Right atrium auricular region (tissue), 2 donors: ENCODE measurements at regions not wholly inside any gene's neighbourhood (a gene's known extent, or its start where the extent isn't known, plus 50 kb on each side); places are given as distances from the start of the nearest gene placed in this dataset.

ENCODE experiments used
- DNase-seq: peaks from one replicate; pipeline ENCODE4 v3.0.0-alpha.2; 2019; ENCODE audit warnings: low spot score
- H3K27ac ChIP-seq, 2 donors: fragments of 200-600 bp; sonication (generic); 1 replicate in 1 of 2; 2 replicates in 1 of 2; pipeline ENCODE4 v1.5.1; 2016 to 2019
- H3K27me3 ChIP-seq, 2 donors: fragments of 200-600 bp; sonication (generic); one replicate each; pipeline versions ENCODE4 v1.5.1 to v1.6.0; 2017 to 2019
- H3K36me3 ChIP-seq: fragments of 200-600 bp; sonication (generic); one replicate; pipeline ENCODE4 v1.5.1; 2016
- H3K4me1 ChIP-seq, 2 donors: fragments of 200-600 bp; sonication (generic); one replicate each; pipeline versions ENCODE4 v1.5.1 to v1.6.0; 2017 to 2019
- H3K4me3 ChIP-seq, 2 donors: fragments of 200-600 bp; sonication (generic); 1 replicate in 1 of 2; 2 replicates in 1 of 2; pipeline ENCODE4 v1.5.1; 2017 to 2019; ENCODE audit warnings: mild to moderate bottlenecking in 1 of 2, moderate library complexity in 1 of 2
- H3K9me3 ChIP-seq, 2 donors: fragments of 200-600 bp; sonication (generic); one replicate each; pipeline ENCODE4 v1.5.1; 2019
- TF ChIP-seq, protein P1 (sequence below), 2 donors: fragments of 200-600 bp; sonication (generic); IDR thresholded peaks; one replicate each; pipeline ENCODE4 v1.5.1; 2019; ENCODE audit warnings: antibody characterized with exemption in 2 of 2

DNA sequence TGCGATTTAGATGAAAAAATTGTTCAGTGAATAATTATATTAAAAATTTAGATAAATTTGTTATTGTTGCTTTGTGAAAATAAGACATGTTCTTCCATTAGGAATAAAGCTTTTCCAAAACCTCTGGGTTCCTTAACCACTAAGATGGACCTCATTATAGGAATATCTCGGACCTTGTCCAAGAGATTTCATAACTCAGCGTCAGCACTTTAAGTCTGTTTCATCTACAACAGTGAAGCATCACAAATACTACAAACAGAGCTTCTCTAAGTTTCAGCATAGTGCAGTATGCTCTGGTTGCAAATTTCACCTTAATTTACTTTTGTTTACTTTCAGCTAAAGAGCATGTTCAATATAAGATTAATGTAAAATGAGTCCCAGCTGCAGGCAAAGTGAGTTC lies 150.3 kb downstream of the UBE2E3 start:
- no peaks in the 10 kb centered on the region for H3K4me1 ChIP-seq
- H3K36me3 ChIP-seq, result no peaks in the 10 kb centered on the region
- TF ChIP-seq, protein P1, sequence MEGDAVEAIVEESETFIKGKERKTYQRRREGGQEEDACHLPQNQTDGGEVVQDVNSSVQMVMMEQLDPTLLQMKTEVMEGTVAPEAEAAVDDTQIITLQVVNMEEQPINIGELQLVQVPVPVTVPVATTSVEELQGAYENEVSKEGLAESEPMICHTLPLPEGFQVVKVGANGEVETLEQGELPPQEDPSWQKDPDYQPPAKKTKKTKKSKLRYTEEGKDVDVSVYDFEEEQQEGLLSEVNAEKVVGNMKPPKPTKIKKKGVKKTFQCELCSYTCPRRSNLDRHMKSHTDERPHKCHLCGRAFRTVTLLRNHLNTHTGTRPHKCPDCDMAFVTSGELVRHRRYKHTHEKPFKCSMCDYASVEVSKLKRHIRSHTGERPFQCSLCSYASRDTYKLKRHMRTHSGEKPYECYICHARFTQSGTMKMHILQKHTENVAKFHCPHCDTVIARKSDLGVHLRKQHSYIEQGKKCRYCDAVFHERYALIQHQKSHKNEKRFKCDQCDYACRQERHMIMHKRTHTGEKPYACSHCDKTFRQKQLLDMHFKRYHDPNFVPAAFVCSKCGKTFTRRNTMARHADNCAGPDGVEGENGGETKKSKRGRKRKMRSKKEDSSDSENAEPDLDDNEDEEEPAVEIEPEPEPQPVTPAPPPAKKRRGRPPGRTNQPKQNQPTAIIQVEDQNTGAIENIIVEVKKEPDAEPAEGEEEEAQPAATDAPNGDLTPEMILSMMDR (IDR thresholded peaks at IDR 0.05), result no peak
- H3K4me3 ChIP-seq, result no peak overlapping the region
- DNase-seq, result no peak
- H3K27me3 ChIP-seq, result no peaks in the 10 kb centered on the region
- H3K9me3 ChIP-seq, result no peaks in the 10 kb centered on the region
- H3K27ac ChIP-seq, result no peak overlapping the region

DNA sequence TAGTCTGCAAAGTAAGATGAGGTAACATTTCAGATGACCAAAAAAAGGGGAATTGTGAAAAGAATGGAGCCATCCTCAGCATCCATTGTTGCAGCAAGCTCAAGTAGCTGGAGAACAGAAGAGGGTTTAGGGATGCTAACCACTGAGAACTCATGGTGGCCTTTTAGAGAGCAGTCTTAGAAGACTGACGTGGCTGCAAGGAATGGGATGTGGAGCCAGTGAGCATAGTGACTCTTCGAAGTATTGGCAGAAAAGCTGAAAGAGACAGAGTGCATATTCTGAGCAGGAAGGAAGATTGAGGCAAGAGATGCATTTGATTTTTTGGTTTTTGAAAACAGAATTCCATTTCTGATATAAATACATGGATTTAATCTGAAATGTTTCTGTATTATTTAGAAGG lies 151.2 kb downstream of the UBE2E3 start:
- no peak for DNase-seq
- no peaks in the 10 kb centered on the region for H3K9me3 ChIP-seq
- H3K4me3 ChIP-seq, result no peak overlapping the region
- H3K27me3 ChIP-seq, result peaks cover 0 to 1% of the 10 kb centered on the region in 2 donors
- TF ChIP-seq, protein P1 (IDR thresholded peaks at IDR 0.05), result no peak
- H3K36me3 ChIP-seq, result no peaks in the 10 kb centered on the region
- no peaks in the 10 kb centered on the region for H3K4me1 ChIP-seq
- no peak overlapping the region for H3K27ac ChIP-seq

DNA sequence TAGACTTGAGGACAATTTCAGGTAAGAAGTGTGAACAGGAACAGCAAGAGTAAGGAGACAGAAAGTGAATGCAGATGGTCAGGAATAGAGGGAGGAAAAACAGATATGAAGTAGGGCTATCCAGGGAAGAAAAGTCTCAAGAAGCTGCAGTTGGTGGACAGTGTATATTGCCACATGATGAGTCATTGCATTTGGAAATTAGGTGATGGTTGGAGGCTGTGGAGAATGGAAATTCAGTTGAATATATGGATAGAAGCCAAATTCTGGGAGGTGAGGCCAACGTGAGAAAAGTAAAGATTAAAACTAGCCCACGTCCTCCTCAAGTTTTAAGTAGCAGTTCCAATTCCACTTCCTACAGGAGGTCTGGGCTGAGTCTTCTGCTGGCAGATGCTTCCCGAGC lies 158.4 kb downstream of the UBE2E3 start:
- Histone ChIP-seq H3K27ac (no peak overlapping the region), H3K36me3 (no peaks in the 10 kb centered on the region), H3K4me3 (no peak overlapping the region), H3K4me1 (no peaks in the 10 kb centered on the region), H3K27me3 (peaks cover 0 to 3% of the 10 kb centered on the region in 2 donors), H3K9me3 (no peaks in the 10 kb centered on the region)
- DNase-seq, result no peak
- TF ChIP-seq, protein P1 (IDR thresholded peaks at IDR 0.05), result no peak

DNA sequence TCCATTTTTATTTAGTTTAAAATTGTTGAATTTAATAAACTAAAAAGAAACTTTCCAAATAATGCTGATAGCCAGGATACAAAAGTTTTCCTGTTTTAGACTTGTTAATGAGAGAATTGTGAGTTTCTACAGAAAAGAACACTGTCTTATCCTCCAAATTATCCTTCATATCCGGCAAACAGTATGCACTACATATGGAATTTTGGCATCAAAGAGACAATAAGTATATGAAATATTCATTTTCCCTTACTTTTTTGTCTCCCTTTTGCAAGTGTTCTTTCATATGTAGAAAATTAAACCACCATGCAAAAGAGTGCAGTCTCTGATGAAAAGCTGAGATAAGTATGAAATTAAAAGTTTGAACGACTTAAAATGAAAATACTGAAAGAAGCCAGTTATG lies 159.4 kb downstream of the UBE2E3 start:
- Histone ChIP-seq H3K4me3 (no peak overlapping the region), H3K36me3 (no peaks in the 10 kb centered on the region), H3K27ac (no peak overlapping the region), H3K9me3 (no peaks in the 10 kb centered on the region), H3K27me3 (peaks cover 0 to 3% of the 10 kb centered on the region in 2 donors), H3K4me1 (no peaks in the 10 kb centered on the region)
- no peak for DNase-seq
- TF ChIP-seq, protein P1 (IDR thresholded peaks at IDR 0.05), result no peak

DNA sequence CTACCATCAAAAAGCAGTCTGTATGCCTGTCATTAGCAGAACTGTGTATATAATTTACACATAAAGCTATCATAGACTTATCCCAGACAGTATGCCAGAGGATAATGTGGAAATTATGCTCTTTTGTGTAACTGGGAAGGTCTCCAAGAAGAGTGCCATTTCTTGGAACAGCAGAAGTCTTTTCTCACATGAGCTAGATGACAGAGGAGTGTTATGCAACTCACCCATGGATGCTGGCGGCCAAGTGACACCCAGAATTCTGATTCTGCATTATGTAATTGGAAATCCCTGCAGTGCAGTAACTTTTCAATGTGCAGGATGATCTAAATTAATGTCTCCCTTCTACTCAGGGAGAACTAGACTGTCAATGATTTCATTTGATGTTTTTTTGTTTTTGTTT lies 160.0 kb downstream of the UBE2E3 start:
- TF ChIP-seq, protein P1 (IDR thresholded peaks at IDR 0.05), result no peak
- Histone ChIP-seq H3K4me3 (no peak overlapping the region), H3K27me3 (peaks cover 0 to 3% of the 10 kb centered on the region in 2 donors), H3K36me3 (no peaks in the 10 kb centered on the region), H3K27ac (no peak overlapping the region), H3K4me1 (no peaks in the 10 kb centered on the region), H3K9me3 (no peaks in the 10 kb centered on the region)
- no peak for DNase-seq

DNA sequence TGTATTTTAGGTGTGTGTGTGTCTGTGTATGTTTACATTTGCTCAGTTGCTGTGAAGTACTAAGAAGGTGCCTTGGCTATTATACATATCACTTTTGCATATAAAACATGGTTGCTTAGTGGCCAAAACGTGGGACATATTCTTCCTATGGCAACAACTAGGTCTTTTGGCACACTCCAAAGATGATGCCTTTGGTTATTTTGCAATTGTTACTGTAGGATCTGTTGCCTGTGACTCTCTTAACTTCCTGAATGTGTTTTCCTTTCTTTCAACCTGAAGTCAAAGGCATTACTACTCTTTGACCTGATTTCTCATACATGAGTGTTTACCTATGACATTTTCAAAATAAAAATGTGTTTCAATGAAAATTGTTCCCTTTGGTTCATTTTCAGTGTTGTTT lies 160.5 kb downstream of the UBE2E3 start:
- Histone ChIP-seq H3K4me3 (no peak overlapping the region), H3K9me3 (no peaks in the 10 kb centered on the region), H3K4me1 (no peaks in the 10 kb centered on the region), H3K27me3 (peaks cover 0 to 3% of the 10 kb centered on the region in 2 donors), H3K36me3 (no peaks in the 10 kb centered on the region), H3K27ac (no peak overlapping the region)
- no peak for DNase-seq
- TF ChIP-seq, protein P1 (IDR thresholded peaks at IDR 0.05), result no peak
